HCT116 (cell line): ENCODE measurements at regions not wholly inside any gene's neighbourhood (a gene's known extent, or its start where the extent isn't known, plus 50 kb on each side); places are given as distances from the start of the nearest gene placed in this dataset.

Experiments
- ATAC-seq: fragments of 200-7000 bp; cut with Tn5 transposase; 2 replicates; pipeline ENCODE4 v1.9.1; 2020; ENCODE audit warnings: mild to moderate bottlenecking, moderate library complexity
- BruUV-seq: library from RNA; stranded (reverse); fragments of 400-500 nt; replicated peaks from 2 replicates; lab custom pipeline; 2021; lab: Mats Ljungman, UMichigan
- CTCF ChIA-PET: fragments of 300-600 bp; sonication (Branson Sonifier 250); formaldehyde crosslinking; loops from one replicate; lab custom pipeline; 2021; ENCODE audit warnings: antibody characterized with exemption; lab: Charles Lee
- POLR2A ChIA-PET: fragments of 300-600, 350-600 bp; sonication (Branson Sonifier 250); formaldehyde crosslinking; loops from one replicate; lab custom pipeline; 2021; ENCODE audit warnings: antibody characterized with exemption; lab: Charles Lee
- RAD21 ChIA-PET, 2 experiments: fragments of 300-600 bp; sonication (Branson Sonifier 250); formaldehyde crosslinking; loops; one replicate each; lab custom pipeline; 2023; ENCODE audit warnings: low total read pairs in 2 of 2; ENCODE audit not compliant: uncharacterized antibody in 2 of 2, unreplicated experiment in 2 of 2, low non-redundant PET in 1 of 2; lab: Charles Lee
- DNase-seq: peaks from one replicate; pipeline ENCODE4 v3.0.0-alpha.2; 2010; ENCODE audit warnings: low read depth, low spot score
- H2AFZ ChIP-seq: fragments of 200-600 bp; shearing (Covaris generic), sonication (generic); 2 replicates; pipeline ENCODE4 v1.6.1; 2017; ENCODE audit warnings: low read depth, mixed run types, mixed read lengths, antibody characterized with exemption, low read length; ENCODE audit not compliant: poor library complexity, severe bottlenecking
- H3K27ac ChIP-seq: 2 replicates; pipeline ENCODE4 v1.5.1; 2012; ENCODE audit warnings: low read depth, low read length
- H3K27me3 ChIP-seq: fragments of 200-600 bp; sonication (generic); 2 replicates; pipeline ENCODE4 v1.6.1; 2016; ENCODE audit warnings: mixed run types, low read length, mixed read lengths; ENCODE audit not compliant: insufficient read depth
- H3K36me3 ChIP-seq, 2 experiments: fragments of 200-500 bp in 1 of 2; fragments of 200-600 bp in 1 of 2; sonication (Bioruptor generic) in 1 of 2; sonication (generic) in 1 of 2; 2 replicates each; pipeline versions ENCODE4 v1.5.1 to v1.6.1; 2014 to 2016; ENCODE audit warnings: low read length in 2 of 2, inconsistent platforms in 1 of 2, mixed read lengths in 1 of 2, mixed run types in 1 of 2; ENCODE audit not compliant: insufficient read depth in 2 of 2, control insufficient read depth in 1 of 2
- H3K4me1 ChIP-seq, 2 experiments: fragments of 200-600 bp in 1 of 2; sonication (generic) in 1 of 2; 2 replicates each; pipeline versions ENCODE4 v1.5.1 to v1.6.1; 2012 to 2017; ENCODE audit warnings: low read length in 2 of 2, inconsistent platforms in 1 of 2, mild to moderate bottlenecking in 1 of 2, mixed read lengths in 1 of 2, mixed run types in 1 of 2, moderate library complexity in 1 of 2; ENCODE audit not compliant: insufficient read depth in 2 of 2, control insufficient read depth in 1 of 2
- H3K4me2 ChIP-seq: fragments of 200-600 bp; sonication (generic); 2 replicates; pipeline ENCODE4 v1.6.1; 2017; ENCODE audit warnings: mixed run types, low read length, mixed read lengths
- H3K4me3 ChIP-seq, 2 experiments: fragments of 200-600 bp in 1 of 2; sonication (generic) in 1 of 2; replicated peaks in 1 of 2; 2 replicates each; pipeline ENCODE4 v1.5.1; 2011 to 2016; ENCODE audit warnings: low read length in 2 of 2, control low read depth in 1 of 2, low read depth in 1 of 2, mild to moderate bottlenecking in 1 of 2, mixed read lengths in 1 of 2, mixed run types in 1 of 2
- H3K79me2 ChIP-seq: fragments of 200-600 bp; sonication (generic); 2 replicates; pipeline ENCODE4 v1.6.1; 2017; ENCODE audit warnings: mild to moderate bottlenecking, mixed run types, low read length, moderate library complexity, mixed read lengths; ENCODE audit not compliant: insufficient read depth
- H3K9ac ChIP-seq: fragments of 200-600 bp; sonication (generic); 2 replicates; pipeline ENCODE4 v1.6.1; 2016; ENCODE audit warnings: low read length, mixed read lengths
- H3K9me2 ChIP-seq: fragments of 200-600 bp; sonication (generic), shearing (Covaris generic); 2 replicates; pipeline ENCODE4 v1.6.1; 2017; ENCODE audit warnings: mixed run types, mild to moderate bottlenecking, moderate library complexity; ENCODE audit not compliant: insufficient read depth
- H3K9me3 ChIP-seq, 2 experiments: fragments of 200-500 bp in 1 of 2; fragments of 200-600 bp in 1 of 2; sonication (Bioruptor generic) in 1 of 2; sonication (generic) in 1 of 2; 2 replicates each; pipeline ENCODE4 v1.6.1; 2014 to 2017; ENCODE audit warnings: low read length in 2 of 2, mixed read lengths in 2 of 2, inconsistent platforms in 1 of 2, low read depth in 1 of 2, mild to moderate bottlenecking in 1 of 2, mixed run types in 1 of 2, moderate library complexity in 1 of 2; ENCODE audit not compliant: control insufficient read depth in 1 of 2, insufficient read depth in 1 of 2
- H4K20me1 ChIP-seq: fragments of 200-600 bp; sonication (generic), shearing (Covaris generic); 2 replicates; pipeline ENCODE4 v1.6.1; 2017; ENCODE audit warnings: mixed run types, mild to moderate bottlenecking, moderate library complexity; ENCODE audit not compliant: insufficient read depth
- CBX3 ChIP-seq: IDR thresholded peaks from 2 replicates; pipeline ENCODE4 v1.6.1; 2012; ENCODE audit warnings: low read depth
- CEBPB ChIP-seq: IDR thresholded peaks from 2 replicates; pipeline ENCODE4 v1.6.1; 2012; ENCODE audit warnings: low read depth
- ELF1 ChIP-seq: IDR thresholded peaks from 2 replicates; pipeline ENCODE4 v1.6.1; 2012; ENCODE audit warnings: low read depth, borderline replicate concordance
- EZH2phosphoT487 ChIP-seq: fragments of 200-600 bp; IDR thresholded peaks from 2 replicates; pipeline ENCODE4 v1.6.1; 2018; ENCODE audit warnings: antibody characterized with exemption, borderline replicate concordance
- FOSL1 ChIP-seq: IDR thresholded peaks from 2 replicates; pipeline ENCODE4 v1.6.1; 2012; ENCODE audit warnings: low read depth
- POLR2AphosphoS5 ChIP-seq: IDR thresholded peaks from 2 replicates; pipeline ENCODE4 v1.6.1; 2011; ENCODE audit warnings: mild to moderate bottlenecking, low read depth, low read length, moderate library complexity
- SIN3A ChIP-seq: IDR thresholded peaks from 2 replicates; pipeline ENCODE4 v1.6.1; 2012; ENCODE audit warnings: low read depth
- SRF ChIP-seq: IDR thresholded peaks from 2 replicates; pipeline ENCODE4 v1.6.1; 2012; ENCODE audit warnings: low read depth
- TCF7L2 ChIP-seq: IDR thresholded peaks from 2 replicates; pipeline ENCODE4 v1.7.0; 2011; ENCODE audit warnings: borderline replicate concordance, inconsistent platforms; ENCODE audit not compliant: insufficient read depth, insufficient read length; ENCODE audit errors: extremely low read depth
- YY1 ChIP-seq: IDR thresholded peaks from 2 replicates; pipeline ENCODE4 v1.6.1; 2011; ENCODE audit warnings: low read length, low read depth, moderate library complexity, mild to moderate bottlenecking; ENCODE audit not compliant: insufficient replicate concordance; ENCODE audit errors: extremely low read depth
- intact Hi-C: fragments of 100-400 bp; cut with micrococcal nuclease; formaldehyde crosslinking; loops from 2 replicates; pipeline ENCODE4 v1.10.0; 2022
- TF ChIP-seq, protein P1 (sequence below): IDR thresholded peaks from 2 replicates; pipeline ENCODE4 v1.6.1; 2011; ENCODE audit warnings: mild to moderate bottlenecking, low read length, moderate library complexity; ENCODE audit not compliant: insufficient replicate concordance; ENCODE audit errors: extremely low read depth
- TF ChIP-seq, protein P2 (sequence below): IDR thresholded peaks from 2 replicates; pipeline ENCODE4 v1.6.1; 2012
- TF ChIP-seq, protein P3 (sequence below): IDR thresholded peaks from 2 replicates; pipeline ENCODE4 v1.6.1; 2012
- TF ChIP-seq, protein P4 (sequence below), 3 experiments: fragments of 200-600 bp in 1 of 3; sonication (generic) in 1 of 3; IDR thresholded peaks in 2 of 3; conservative IDR thresholded peaks in 1 of 3; 2 replicates each; pipeline ENCODE4 v1.5.1; 2012 to 2017; ENCODE audit warnings: low read depth in 2 of 3, low read length in 2 of 3, antibody characterized with exemption in 1 of 3, borderline replicate concordance in 1 of 3, control low read depth in 1 of 3, mild to moderate bottlenecking in 1 of 3, mixed read lengths in 1 of 3, mixed run types in 1 of 3, moderate library complexity in 1 of 3; ENCODE audit not compliant: insufficient read depth in 1 of 3

DNA sequence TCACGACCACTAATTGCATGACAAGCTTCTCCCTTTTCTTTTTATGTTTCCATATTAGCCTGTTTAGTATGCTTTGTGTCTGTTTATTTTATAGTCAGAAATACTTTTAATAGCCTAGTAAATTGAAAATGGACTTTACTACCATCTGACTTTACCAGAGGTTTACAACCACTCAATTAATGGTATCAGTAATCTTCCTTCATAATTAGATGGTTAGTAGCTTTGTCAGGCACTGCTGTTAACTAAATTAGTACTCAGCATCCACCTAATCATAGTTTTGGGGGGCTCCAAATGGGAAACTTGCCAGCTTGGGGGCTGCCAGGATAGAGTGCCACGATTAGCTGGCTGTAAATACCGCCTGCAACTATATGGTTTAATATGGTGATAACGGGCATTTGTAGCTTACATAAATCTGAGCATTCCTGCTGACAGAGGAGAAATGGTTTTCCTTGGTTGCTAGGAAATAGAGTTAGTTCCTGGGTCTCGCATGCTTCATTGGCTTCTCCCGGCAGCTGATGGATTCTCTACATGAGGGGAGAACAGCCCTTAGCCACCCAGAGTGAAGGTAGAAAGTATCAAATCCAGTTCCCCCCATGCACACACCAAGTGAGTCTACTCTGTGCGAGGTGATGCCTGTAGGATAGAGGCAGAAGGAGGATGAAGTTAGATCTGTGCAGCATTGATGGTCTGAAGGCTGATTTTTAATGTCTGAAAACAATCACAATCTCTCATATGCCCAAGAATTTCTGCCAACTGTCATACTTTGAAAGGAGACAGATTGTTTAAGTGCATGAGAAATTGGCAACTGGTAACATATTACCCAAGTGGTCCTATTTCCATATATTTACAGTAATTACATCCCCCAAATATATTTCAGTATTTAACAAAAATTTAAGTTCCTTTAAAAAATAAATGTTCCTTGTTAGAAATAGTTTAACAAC lies 326.6 kb upstream of the PROK2 start (continued):
- TF ChIP-seq POLR2AphosphoS5 (no peak), CEBPB (no peak), SRF (no peak), YY1 (no peak), CBX3 (no peak), TCF7L2 (no peak)
- TF ChIP-seq, protein P1, sequence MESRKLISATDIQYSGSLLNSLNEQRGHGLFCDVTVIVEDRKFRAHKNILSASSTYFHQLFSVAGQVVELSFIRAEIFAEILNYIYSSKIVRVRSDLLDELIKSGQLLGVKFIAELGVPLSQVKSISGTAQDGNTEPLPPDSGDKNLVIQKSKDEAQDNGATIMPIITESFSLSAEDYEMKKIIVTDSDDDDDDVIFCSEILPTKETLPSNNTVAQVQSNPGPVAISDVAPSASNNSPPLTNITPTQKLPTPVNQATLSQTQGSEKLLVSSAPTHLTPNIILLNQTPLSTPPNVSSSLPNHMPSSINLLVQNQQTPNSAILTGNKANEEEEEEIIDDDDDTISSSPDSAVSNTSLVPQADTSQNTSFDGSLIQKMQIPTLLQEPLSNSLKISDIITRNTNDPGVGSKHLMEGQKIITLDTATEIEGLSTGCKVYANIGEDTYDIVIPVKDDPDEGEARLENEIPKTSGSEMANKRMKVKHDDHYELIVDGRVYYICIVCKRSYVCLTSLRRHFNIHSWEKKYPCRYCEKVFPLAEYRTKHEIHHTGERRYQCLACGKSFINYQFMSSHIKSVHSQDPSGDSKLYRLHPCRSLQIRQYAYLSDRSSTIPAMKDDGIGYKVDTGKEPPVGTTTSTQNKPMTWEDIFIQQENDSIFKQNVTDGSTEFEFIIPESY, result no peak

DNA sequence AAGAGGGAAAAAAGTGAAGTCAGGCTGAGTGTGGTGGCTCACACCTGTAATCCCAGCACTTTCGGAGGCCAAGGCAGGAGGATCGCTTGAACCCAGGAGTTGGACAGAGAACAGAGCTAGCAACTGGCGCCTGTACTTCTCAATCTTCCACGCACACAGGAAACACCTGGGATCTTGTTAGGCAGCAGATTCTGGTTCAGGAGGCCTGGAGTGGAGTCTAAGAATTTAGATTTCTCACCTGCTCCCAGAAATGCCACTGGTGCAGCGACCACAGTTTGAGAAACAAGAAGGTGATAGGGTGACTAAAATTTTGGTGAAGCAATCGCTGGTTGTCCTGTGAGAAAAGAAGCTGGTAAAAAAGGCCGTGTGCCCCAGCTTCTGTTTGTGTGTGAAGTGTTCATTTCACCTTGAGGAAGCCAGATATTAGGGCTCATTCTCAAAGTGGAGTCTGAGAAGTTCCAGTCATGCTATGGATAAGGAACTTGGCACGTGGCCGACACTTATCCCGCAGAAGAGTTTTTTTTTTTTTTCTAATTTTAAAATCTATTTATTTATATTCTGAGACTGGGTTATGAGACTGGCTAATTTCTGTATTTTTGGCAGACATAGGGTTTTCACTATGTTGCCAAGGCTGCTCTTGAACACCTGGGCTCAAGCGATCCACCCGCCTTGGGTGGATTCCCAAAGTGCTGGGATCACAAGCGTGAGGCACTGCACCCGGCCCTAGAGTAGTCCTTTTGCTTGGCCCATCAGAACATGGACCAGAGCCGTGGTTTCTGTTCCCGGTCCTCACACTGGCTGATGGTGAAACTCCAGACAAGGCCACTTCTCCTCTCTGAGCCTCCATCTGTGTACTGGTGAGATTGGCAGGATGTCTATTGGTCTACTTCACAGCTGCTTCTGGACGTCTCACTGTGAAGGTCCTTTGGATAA lies 324.6 kb upstream of the PROK2 start:
- Histone ChIP-seq H3K4me2 (no peak overlapping the region), H2AFZ (no peak overlapping the region), H3K9ac (no peak overlapping the region), H3K9me3 (no peaks in the 10 kb centered on the region), H3K27ac (no peak overlapping the region), H3K4me3 (no peak overlapping the region), H3K4me1 (no peaks in the 10 kb centered on the region), H3K79me2 (no peaks in the 10 kb centered on the region), H3K27me3 (0 out of 2 replicates have a peak, but pooled peaks cover 11% of the 10 kb centered on the region), H4K20me1 (no peaks in the 10 kb centered on the region), H3K9me2 (no peaks in the 10 kb centered on the region), H3K36me3 (no peaks in the 10 kb centered on the region)
- RAD21 ChIA-PET, result no interaction called here
- ATAC-seq (no peak), DNase-seq (no peak)
- BruUV-seq, result no TSS peak
- CTCF ChIA-PET, result no interaction called here
- POLR2A ChIA-PET, result no interaction called here
- intact Hi-C loops, result no loop called here
- TF ChIP-seq SIN3A (no peak), ELF1 (no peak), POLR2AphosphoS5 (no peak), FOSL1 (no peak), CEBPB (no peak), EZH2phosphoT487 (no peak), SRF (no peak), TCF7L2 (no peak)
- TF ChIP-seq, protein P2, sequence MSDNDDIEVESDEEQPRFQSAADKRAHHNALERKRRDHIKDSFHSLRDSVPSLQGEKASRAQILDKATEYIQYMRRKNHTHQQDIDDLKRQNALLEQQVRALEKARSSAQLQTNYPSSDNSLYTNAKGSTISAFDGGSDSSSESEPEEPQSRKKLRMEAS, result no peak
- TF ChIP-seq, protein P1, result no peak
- TF ChIP-seq, protein P3, sequence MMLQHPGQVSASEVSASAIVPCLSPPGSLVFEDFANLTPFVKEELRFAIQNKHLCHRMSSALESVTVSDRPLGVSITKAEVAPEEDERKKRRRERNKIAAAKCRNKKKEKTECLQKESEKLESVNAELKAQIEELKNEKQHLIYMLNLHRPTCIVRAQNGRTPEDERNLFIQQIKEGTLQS, result no peak
- TF ChIP-seq, protein P4, sequence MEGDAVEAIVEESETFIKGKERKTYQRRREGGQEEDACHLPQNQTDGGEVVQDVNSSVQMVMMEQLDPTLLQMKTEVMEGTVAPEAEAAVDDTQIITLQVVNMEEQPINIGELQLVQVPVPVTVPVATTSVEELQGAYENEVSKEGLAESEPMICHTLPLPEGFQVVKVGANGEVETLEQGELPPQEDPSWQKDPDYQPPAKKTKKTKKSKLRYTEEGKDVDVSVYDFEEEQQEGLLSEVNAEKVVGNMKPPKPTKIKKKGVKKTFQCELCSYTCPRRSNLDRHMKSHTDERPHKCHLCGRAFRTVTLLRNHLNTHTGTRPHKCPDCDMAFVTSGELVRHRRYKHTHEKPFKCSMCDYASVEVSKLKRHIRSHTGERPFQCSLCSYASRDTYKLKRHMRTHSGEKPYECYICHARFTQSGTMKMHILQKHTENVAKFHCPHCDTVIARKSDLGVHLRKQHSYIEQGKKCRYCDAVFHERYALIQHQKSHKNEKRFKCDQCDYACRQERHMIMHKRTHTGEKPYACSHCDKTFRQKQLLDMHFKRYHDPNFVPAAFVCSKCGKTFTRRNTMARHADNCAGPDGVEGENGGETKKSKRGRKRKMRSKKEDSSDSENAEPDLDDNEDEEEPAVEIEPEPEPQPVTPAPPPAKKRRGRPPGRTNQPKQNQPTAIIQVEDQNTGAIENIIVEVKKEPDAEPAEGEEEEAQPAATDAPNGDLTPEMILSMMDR (IDR thresholded peaks at IDR 0.05 in 2 of 3, conservative IDR thresholded peaks at IDR 0.05 in 1 of 3; ENCODE audit: borderline replicate concordance in 1 of 3, insufficient read depth in 1 of 3, low read depth in 2 of 3, low read length in 2 of 3), result no peak
